NCI-H128 (cell line): ENCODE measurements at regions not wholly inside any gene's neighbourhood (a gene's known extent, or its start where the extent isn't known, plus 50 kb on each side); places are given as distances from the start of the nearest gene placed in this dataset.
"Not testable (repeated sequence)": the region's sequence is repeated elsewhere in the genome, so short reads cannot be mapped to it uniquely, and the experiment has no call there.

Experiments used
- DNase-seq: peaks from one replicate; lab custom pipeline; 2025; ENCODE audit not compliant: unreplicated experiment; lab: John Stamatoyannopoulos, UW

GRCh38 chr14:71237556-71237955, 330.3 kb downstream of the PCNX1 start:
- DNase-seq, result no peak

DNA sequence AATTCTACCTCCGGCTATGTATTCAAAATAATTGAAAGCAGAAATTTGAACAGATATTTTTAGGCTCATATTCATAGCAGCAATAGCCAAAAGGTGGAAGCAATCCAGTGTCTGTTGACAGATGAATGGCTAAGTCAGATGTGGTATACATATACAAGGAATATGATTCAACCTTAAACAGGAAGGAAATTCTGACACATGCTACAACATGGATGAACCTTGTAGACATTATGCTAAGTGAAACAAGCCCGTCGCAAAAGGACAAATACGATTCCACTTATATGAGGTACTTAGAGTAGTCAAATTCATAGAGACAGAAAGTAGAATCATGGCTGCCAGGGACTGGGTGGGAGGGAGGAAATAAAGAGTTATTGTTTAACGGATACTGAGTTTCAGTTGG, 331.6 kb downstream of the PCNX1 start:
- no peak for DNase-seq

GRCh38 chr14:71240171-71240570, 332.9 kb downstream of the PCNX1 start:
- DNase-seq, result no peak

GRCh38 chr14:71240866-71241520, 333.7 kb downstream of the PCNX1 start:
- DNase-seq, result no peak

DNA sequence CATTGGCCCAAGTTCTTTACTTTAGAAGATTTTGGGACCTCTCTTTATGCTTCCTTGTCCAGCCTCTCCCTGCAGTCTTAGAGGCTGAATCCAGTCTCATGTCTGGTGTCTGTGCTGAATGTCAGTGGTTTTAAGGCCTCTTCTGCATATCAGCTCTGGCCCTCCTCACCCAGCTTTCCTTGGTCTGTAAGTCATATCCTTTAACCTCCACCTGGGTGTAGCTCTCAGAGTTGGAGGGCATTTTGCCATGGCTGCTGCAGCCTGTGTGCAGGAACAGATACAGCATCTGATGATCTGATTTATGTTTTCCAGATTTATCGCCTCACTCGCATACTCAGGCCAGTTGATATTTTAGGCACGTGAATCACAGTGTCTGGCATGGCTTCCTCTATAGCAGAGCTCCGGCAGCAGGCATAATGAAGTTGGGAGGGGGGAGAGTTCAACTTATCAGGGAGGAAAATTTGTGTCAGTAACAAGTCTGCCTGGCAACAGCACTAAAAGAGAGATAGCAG, 335.0 kb downstream of the PCNX1 start:
- DNase-seq, result no peak

- no peak for DNase-seq
Measured at GRCh38 chr14:71243697-71244096, 336.4 kb downstream of the PCNX1 start.

GRCh38 chr14:71244341-71244740, 337.1 kb downstream of the PCNX1 start:
- DNase-seq, result no peak

GRCh38 chr14:71245659-71246361, 338.6 kb downstream of the PCNX1 start:
- no peak for DNase-seq

GRCh38 chr14:71246539-71246938, 339.3 kb downstream of the PCNX1 start:
- DNase-seq, result no peak

DNA sequence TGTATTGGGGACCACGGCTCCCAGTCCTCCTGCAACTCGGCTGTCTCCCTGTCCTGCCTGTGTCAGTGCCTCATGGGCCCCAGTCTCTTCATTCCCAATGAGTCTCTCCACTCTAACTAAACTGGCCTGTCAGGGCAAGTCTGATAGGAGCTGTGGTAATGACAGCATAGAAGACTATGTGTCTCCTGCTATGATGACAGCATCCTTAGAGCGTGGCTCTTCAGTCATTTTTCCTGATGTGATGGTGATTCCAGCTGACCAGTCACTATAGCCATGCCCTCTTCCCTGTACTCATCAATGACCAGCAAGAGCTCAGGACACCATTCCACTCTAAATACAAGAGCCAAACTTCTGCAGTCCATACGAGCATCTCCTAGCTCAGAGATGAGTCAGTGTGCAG, 339.8 kb downstream of the PCNX1 start:
- DNase-seq, result no peak

- DNase-seq, result no peak
Measured at GRCh38 chr14:71248194-71248593, 340.9 kb downstream of the PCNX1 start.

DNA sequence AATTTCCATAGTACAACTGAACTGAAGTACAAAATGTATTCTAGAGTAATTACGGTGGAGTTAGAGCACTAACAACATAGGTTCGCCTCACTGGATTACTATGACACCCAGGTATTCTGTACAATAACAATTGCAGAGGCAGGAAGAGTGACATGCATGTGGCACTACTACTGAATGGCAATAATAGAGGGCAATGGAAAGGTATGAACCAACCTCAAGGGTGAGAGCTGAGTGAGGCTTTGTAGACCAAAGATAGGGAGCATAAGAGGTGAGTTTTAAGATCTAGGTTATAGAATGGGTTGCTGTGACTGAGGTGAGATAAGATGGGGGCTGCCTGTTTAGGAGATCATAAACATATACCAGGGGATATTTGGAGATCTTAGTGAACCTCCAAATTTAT, 343.1 kb downstream of the PCNX1 start:
- no peak for DNase-seq

DNA sequence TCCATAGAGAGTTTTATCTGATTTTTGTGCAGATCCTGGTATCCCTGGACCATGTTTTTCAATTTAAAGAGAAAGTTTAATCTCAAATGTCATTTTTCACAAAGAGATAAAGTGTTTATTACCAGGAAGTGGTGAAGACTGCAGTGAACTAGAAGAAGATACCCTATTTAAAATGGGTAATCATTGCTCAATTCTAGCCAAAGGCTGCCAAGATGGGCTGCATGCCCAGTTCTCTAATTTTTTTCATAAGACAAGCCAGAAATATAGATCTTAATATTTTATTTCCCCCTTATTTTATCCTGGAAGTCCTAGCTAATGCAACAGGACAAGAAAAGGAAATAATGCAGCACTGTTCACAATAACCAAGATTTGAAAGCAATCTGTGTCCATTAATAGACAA, 343.5 kb downstream of the PCNX1 start:
- no peak for DNase-seq

DNA sequence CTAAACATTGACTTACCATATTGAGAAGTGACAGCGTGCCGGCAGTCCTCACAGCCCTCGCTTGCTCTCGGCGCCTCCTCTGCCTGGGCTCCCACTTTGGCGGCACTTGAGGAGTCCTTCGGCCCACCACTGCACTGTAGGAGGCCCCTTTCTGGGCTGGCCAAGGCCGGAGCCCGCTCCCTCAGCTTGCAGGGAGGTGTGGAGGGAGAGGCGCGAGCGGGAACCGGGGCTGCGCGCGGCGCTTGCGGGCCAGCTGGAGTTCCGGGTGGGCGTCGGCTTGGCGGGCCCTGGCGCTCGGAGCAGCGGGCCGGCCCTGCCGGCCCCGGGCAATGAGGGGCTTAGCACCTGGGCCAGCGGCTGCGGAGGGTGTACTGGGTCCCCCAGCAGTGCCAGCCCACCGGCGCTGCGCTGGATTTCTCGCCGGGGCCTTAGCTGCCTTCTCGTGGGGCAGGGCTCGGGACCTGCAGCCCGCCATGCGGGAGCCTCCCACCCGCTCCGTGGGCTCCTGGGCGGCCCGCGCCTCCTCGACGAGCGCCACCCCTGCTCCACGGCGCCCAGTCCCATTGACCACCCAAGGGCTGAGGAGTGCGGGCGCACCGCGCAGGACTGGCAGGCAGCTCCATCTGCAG, 346.9 kb downstream of the PCNX1 start:
- not testable (repeated sequence) for DNase-seq

DNA sequence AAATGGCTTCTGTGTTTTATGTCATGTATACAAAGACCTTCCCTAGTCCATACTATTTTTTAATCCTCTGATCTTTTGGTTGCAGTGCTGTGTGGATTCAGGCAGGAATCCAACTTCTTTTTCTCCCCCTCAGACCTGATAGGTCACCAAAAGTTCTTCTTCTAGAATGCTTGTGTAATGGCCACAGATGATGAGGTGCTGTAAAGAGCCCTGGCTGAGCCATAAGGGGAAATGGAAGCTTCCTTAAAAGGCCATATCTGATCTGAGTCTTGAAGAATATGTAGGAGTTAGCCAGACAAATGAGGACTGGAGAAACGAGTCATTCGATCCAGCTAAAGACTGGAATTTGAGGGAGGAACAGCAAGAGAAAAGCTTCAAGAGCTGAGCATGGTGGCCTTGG, 353.9 kb downstream of the PCNX1 start:
- no peak for DNase-seq

GRCh38 chr14:71262441-71262840, 355.2 kb downstream of the PCNX1 start:
- DNase-seq, result no peak

- DNase-seq, result no peak
Measured at GRCh38 chr14:71264260-71264659, 357.0 kb downstream of the PCNX1 start.

DNA sequence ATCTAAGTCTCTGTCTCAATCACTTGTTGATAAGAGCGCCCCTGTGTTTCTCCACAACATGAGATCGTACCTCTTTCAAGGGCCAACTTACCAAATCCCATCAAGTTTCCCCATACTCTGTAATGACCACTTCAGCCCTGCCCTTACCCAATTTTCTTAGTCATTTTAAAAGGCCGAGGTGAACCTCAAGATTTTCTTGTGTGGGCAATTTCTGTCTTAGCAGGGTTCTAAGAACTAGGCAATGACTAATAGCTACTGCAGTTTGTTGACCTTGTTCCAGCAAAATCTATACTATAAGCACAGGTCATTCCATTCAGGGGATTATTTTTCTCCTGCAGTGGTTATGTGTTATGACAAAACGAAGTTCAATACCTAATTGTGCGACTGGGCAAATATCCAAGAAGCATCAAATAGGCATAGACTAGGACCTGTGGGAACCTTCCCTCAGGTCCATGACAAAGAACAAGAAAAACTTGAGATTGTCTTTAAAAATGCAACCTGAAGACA, 359.8 kb downstream of the PCNX1 start:
- no peak for DNase-seq

- DNase-seq, result no peak
Measured at GRCh38 chr14:71267691-71268090, 360.4 kb downstream of the PCNX1 start.

GRCh38 chr14:71270111-71270510, 362.9 kb downstream of the PCNX1 start:
- DNase-seq, result no peak

DNA sequence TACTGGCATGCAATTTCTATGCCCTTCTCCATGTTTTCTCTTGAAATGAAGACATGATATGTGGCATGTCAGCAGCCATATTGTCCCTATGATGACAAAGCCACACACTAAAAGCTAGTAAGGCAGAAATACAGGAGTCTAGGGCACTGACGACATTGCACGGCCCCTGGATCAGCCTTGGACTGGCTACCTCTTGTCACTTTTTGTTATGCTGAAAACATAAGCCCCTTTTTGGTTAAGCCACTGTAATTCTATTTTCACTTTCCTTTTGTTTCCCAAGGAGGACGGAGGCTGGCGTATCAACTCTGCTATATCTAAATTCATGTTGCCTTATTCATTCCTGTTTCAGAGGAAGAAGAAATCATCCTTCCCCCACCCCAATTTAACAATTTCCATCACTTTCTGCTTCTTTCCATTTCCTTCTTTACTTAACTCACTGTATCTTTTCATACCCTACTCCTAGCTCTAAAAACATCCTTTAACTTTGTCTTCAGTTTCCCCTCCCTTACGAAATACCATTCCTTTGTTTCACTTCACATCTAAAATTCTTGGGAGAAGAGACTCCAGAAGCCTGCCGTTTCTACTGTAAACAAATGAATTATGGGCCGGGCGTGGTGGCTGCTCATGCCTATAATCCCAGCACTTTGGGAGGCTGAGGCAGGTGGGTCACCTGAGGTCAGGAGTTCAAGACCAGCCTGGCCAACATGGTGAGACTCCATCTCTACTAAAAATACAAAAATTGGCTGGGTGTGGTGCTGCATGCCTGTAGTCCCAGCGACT, 364.1 kb downstream of the PCNX1 start:
- DNase-seq, result no peak
